ENCODE measurements at regions not wholly inside any gene's neighbourhood (a gene's known extent, or its start where the extent isn't known, plus 50 kb on each side); places are given as distances from the start of the nearest gene placed in this dataset.

DNA sequence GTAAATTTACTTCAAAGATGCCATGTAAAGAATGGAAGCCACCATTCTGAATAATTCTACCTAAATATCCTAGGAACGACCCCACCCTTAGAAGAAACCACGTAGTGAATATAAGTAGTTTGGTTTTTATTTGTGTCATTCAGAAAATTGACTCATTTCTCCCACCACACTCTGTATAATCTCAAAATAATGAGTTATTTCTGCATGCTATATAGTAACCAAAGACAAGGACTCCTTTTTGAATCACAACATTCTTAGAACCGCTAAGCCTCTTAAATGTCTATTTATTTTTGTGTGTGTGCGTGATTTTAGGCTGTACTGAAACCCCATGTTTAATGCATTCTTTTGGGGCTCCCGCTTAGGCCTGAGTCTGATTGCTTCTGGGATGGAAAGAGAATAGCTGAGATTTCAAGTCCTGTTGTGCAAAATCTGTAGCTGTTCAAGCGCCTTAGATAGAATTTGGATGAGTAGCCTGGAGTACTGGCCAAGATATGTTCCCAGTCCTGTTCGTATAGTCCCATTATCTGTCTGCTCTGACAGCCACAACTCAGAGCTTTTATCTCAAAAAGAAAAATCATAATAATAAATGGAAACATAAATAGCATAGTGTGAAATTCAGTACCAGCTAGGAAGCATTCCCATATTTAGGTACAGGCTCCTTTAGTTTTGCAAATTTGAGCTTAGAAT, 532.4 kb upstream of the NBEA start:
- Histone ChIP-seq H3K4me1 (ENCODE audit: control insufficient read depth, insufficient read depth, low read length) (no peaks in the 10 kb centered on the region), H3K36me3 (ENCODE audit: control insufficient read depth, insufficient read depth, low read length) (no peaks in the 10 kb centered on the region), H3K27me3 (ENCODE audit: control insufficient read depth, insufficient read depth, low read length, poor library complexity, severe bottlenecking) (no peaks in the 10 kb centered on the region), H3K9me3 (ENCODE audit: control insufficient read depth, low read length) (no peaks in the 10 kb centered on the region), H3K27ac (ENCODE audit: insufficient read depth, low read depth, low read length, poor library complexity, severe bottlenecking) (no peak overlapping the region), H3K4me3 (ENCODE audit: insufficient read depth, low read depth, low read length) (no peak overlapping the region)
- 75 to 79% methylated on average over 5 of the region's 7 CpGs for WGBS, 2 experiments

DNA sequence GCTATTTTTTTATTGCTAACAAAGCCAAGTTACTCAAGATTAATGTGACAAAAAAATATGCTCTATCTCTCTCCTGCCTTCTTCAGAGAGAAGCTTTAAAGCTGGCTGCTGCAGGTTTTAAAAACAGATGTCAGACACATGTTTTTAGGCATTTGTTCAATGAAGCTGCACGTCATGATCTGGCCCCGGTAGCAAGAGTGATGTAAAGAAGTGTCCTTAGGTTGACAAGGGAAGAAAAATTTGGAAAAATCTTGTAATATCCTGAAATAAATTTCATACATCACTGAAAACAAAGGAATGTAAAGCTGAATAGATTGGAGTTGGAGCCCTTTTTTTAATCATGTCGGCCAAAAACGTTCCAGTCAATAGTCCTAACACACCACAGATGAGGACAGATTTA, 531.4 kb upstream of the NBEA start:
- Histone ChIP-seq H3K27me3 (ENCODE audit: control insufficient read depth, insufficient read depth, low read length, poor library complexity, severe bottlenecking) (no peaks in the 10 kb centered on the region), H3K4me1 (ENCODE audit: control insufficient read depth, insufficient read depth, low read length) (no peaks in the 10 kb centered on the region), H3K9me3 (ENCODE audit: control insufficient read depth, low read length) (no peaks in the 10 kb centered on the region), H3K27ac (ENCODE audit: insufficient read depth, low read depth, low read length, poor library complexity, severe bottlenecking) (no peak overlapping the region), H3K36me3 (ENCODE audit: control insufficient read depth, insufficient read depth, low read length) (no peaks in the 10 kb centered on the region), H3K4me3 (ENCODE audit: insufficient read depth, low read depth, low read length) (no peak overlapping the region)
- 94 to 96% methylated on average over 4 of the region's 4 CpGs for WGBS, 2 experiments

DNA sequence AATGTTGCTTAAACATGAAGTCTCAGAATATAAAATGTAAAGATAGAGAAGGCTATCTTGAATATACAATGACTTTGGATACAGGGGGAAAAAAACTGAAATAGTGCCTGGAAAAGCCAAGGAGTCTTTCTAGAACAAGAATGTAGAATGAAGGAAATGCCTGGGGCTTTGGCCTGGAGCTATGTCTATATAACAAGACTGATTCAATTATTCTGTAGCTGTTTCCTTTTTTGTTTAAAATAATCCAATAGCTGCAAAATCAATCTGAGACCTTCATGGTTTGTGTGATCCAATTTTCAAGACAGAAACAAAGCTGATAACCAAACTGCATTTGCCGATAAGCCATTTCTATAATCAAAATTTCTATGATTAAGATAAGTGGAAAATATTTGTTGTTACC, 530.9 kb upstream of the NBEA start:
- no peaks in the 10 kb centered on the region for H3K27me3 ChIP-seq (ENCODE audit: control insufficient read depth, insufficient read depth, low read length, poor library complexity, severe bottlenecking)
- no peaks in the 10 kb centered on the region for H3K36me3 ChIP-seq (ENCODE audit: control insufficient read depth, insufficient read depth, low read length)
- H3K27ac ChIP-seq (ENCODE audit: insufficient read depth, low read depth, low read length, poor library complexity, severe bottlenecking) = no peak overlapping the region
- H3K9me3 ChIP-seq (ENCODE audit: control insufficient read depth, low read length) = no peaks in the 10 kb centered on the region
- H3K4me3 ChIP-seq (ENCODE audit: insufficient read depth, low read depth, low read length) = no peak overlapping the region
- WGBS, 2 experiments = 100% methylated on average over 1 of the region's 1 CpG; no CpG with 5 or more reads in 1 of the 2 experiments
- H3K4me1 ChIP-seq (ENCODE audit: control insufficient read depth, insufficient read depth, low read length) = no peaks in the 10 kb centered on the region

DNA sequence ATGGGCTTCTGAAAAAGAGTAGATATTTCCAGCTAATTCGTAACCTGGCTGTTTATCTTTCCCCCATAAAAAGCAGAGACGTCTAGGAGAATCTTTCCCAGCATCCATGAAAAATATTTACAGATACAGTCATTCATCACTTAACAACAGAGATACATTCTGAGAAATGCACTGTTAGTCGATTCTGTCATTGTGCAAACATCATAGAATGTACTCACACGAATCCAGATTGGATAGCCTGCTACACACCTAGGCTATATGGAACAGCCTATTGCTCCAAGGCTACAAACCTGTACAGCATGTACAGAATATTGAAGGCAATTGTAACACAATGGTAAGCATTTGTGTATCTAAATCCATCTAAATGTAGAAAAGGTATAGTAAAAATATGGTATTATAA, 530.2 kb upstream of the NBEA start:
- no peaks in the 10 kb centered on the region for H3K9me3 ChIP-seq (ENCODE audit: control insufficient read depth, low read length)
- H3K4me3 ChIP-seq (ENCODE audit: insufficient read depth, low read depth, low read length) = no peak overlapping the region
- H3K27me3 ChIP-seq (ENCODE audit: control insufficient read depth, insufficient read depth, low read length, poor library complexity, severe bottlenecking) = no peaks in the 10 kb centered on the region
- no peaks in the 10 kb centered on the region for H3K36me3 ChIP-seq (ENCODE audit: control insufficient read depth, insufficient read depth, low read length)
- H3K27ac ChIP-seq (ENCODE audit: insufficient read depth, low read depth, low read length, poor library complexity, severe bottlenecking) = no peak overlapping the region
- 96% methylated on average over 4 of the region's 4 CpGs for WGBS, 2 experiments
- no peaks in the 10 kb centered on the region for H3K4me1 ChIP-seq (ENCODE audit: control insufficient read depth, insufficient read depth, low read length)

DNA sequence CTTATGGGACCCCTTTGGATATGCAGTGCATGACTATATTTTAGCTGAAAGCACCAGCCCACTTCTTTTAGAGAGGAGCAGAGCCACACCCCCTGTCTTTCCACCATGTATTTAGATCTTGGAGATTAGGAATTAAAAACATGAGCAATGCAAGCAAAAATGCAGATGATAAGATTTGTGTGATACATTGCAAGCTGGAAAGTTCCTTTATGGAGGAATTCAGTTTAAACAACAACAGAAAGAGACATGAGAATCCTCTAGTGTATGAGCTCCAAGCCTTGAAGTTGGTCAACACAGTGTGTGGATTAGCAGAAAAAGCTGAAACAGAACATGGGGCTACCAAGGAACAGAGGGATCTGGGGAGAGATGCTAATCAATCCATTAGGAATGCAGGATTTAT, 529.8 kb upstream of the NBEA start:
- H3K27ac ChIP-seq (ENCODE audit: insufficient read depth, low read depth, low read length, poor library complexity, severe bottlenecking) = no peak overlapping the region

DNA sequence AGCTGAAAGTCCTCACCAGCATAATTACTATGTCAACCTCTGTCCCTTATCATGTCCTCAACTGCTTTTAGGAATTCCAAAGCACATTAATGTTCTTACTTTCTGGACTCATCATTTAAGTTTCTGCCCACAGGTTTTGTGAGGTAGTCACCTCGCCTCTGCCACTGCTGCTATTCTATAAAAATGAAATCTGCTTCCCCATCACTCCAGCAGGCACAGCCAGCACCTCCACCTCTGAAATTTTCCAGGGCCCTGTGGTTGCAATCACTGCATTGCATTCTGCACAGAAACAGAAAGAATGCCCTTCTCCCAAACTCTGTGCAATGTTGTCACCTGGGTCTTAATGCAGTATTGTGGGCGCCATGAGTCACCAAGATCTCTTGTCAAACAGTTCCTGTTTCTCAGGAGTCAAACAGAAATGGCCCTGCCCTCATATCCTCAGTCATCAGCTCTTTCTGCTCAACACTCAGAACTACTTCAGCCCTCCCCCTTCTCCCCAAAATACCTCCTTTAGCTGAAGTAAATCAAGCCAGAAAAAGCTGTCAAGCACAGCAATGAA, 529.2 kb upstream of the NBEA start:
- WGBS, 2 experiments = 93 to 97% methylated on average over 2 of the region's 2 CpGs
- H3K9me3 ChIP-seq (ENCODE audit: control insufficient read depth, low read length) = no peaks in the 10 kb centered on the region
- no peaks in the 10 kb centered on the region for H3K27me3 ChIP-seq (ENCODE audit: control insufficient read depth, insufficient read depth, low read length, poor library complexity, severe bottlenecking)
- no peaks in the 10 kb centered on the region for H3K36me3 ChIP-seq (ENCODE audit: control insufficient read depth, insufficient read depth, low read length)
- no peak overlapping the region for H3K27ac ChIP-seq (ENCODE audit: insufficient read depth, low read depth, low read length, poor library complexity, severe bottlenecking)
- H3K4me1 ChIP-seq (ENCODE audit: control insufficient read depth, insufficient read depth, low read length) = no peaks in the 10 kb centered on the region
- no peak overlapping the region for H3K4me3 ChIP-seq (ENCODE audit: insufficient read depth, low read depth, low read length)

More for the DNA sequence above, 529.8 kb upstream of the NBEA start:
- Histone ChIP-seq H3K9me3 (ENCODE audit: control insufficient read depth, low read length) (no peaks in the 10 kb centered on the region), H3K4me1 (ENCODE audit: control insufficient read depth, insufficient read depth, low read length) (no peaks in the 10 kb centered on the region), H3K4me3 (ENCODE audit: insufficient read depth, low read depth, low read length) (no peak overlapping the region), H3K27me3 (ENCODE audit: control insufficient read depth, insufficient read depth, low read length, poor library complexity, severe bottlenecking) (no peaks in the 10 kb centered on the region), H3K36me3 (ENCODE audit: control insufficient read depth, insufficient read depth, low read length) (no peaks in the 10 kb centered on the region)

DNA sequence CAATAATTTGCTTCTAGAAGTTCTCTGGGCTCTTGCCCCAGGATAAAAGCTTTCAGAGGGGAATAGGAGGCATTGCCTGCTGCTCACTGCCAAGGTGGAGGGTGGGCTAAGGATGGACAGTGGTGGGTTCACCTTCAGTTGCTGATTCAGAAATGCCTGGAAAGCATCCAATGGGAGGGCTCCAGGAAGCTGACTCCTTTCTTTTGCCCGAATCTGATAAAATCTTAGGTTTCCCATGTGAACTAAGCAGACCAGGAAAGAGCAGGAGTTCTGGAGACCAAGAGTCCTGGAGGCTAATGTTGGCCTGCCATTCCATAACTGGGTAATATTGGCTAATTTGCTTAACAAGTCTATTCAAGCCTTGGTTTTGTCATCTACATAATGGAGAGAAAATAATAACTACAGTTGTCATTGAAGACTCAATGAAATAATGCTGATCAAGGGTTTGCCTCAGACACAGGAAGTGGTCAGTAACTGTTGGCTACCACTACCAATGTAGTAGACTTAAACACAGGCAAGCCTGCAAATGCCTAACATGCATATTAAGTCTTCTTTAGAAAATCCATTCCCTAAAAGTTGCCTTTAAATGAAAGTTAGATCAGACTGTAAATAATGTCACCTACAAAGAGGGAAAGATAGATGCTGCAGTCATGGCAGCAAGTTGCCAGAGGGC, 528.4 kb upstream of the NBEA start:
- no peaks in the 10 kb centered on the region for H3K27me3 ChIP-seq (ENCODE audit: control insufficient read depth, insufficient read depth, low read length, poor library complexity, severe bottlenecking)
- no peaks in the 10 kb centered on the region for H3K9me3 ChIP-seq (ENCODE audit: control insufficient read depth, low read length)
- no peak overlapping the region for H3K4me3 ChIP-seq (ENCODE audit: insufficient read depth, low read depth, low read length)
- no peaks in the 10 kb centered on the region for H3K4me1 ChIP-seq (ENCODE audit: control insufficient read depth, insufficient read depth, low read length)
- WGBS, 2 experiments = 90 to 95% methylated on average over 1 of the region's 1 CpG
- H3K36me3 ChIP-seq (ENCODE audit: control insufficient read depth, insufficient read depth, low read length) = no peaks in the 10 kb centered on the region
- H3K27ac ChIP-seq (ENCODE audit: insufficient read depth, low read depth, low read length, poor library complexity, severe bottlenecking) = no peak overlapping the region

DNA sequence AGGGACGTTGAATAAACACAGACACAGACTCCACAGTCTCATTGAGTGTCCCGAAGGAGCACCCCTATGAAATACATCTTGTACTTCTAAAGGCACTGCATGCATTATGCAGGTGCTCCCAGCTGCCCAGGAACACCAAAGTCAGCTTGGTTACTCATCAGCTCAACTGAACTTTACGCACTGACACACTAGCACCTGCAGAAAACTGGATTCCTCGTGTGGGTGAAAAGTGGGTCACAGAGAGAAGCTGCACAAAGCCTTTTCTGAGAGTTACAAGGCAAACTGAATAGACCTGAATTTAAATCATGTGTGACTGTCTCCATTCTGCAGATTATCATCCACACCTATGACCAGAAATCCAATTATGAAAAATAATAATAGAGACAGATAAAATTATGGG, 527.5 kb upstream of the NBEA start:
- Histone ChIP-seq H3K4me3 (ENCODE audit: insufficient read depth, low read depth, low read length) (no peak overlapping the region), H3K4me1 (ENCODE audit: control insufficient read depth, insufficient read depth, low read length) (no peaks in the 10 kb centered on the region), H3K27ac (ENCODE audit: insufficient read depth, low read depth, low read length, poor library complexity, severe bottlenecking) (no peak overlapping the region), H3K9me3 (ENCODE audit: control insufficient read depth, low read length) (no peaks in the 10 kb centered on the region), H3K27me3 (ENCODE audit: control insufficient read depth, insufficient read depth, low read length, poor library complexity, severe bottlenecking) (no peaks in the 10 kb centered on the region), H3K36me3 (ENCODE audit: control insufficient read depth, insufficient read depth, low read length) (no peaks in the 10 kb centered on the region)
- 96 to 98% methylated on average over 4 of the region's 4 CpGs for WGBS, 2 experiments

DNA sequence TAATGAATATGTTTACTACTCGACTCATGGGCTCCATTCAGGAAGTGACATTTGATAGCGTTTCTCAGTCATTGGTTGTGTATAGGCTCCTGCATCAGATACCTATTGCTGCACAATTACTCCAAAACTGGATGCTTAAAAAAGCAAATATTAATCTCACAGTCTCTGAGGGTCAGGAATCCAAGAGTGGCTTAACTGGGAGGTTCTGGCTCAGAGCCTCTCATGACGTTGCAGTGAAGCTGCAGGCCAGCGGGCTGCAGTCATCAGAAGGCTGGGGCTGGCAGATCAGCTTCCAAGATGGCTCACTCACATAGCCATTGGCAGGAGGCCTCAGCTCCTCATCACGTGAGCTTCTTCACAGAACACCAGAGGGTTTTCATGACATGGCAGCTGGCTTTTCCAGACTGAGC, 525.1 kb upstream of the NBEA start:
- no peaks in the 10 kb centered on the region for H3K27me3 ChIP-seq (ENCODE audit: control insufficient read depth, insufficient read depth, low read length, poor library complexity, severe bottlenecking)

DNA sequence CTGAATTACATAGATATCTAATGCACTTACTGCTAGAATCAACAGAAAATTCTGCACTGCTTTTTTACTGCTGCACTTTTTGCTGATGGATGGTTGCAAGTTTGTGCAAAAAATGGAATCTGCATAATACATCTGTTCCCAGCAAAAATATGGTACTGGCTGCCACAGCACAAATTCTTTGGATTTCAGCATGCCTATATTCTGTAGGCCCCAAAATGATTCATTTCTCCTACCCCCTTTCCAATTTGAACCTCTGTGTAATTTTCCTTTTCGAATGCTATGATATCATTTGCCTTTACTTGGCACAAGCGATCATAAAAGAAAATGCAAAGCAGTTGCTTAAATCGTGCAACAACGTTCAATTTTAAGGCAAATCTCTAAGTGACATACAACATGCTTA, 524.2 kb upstream of the NBEA start:
- H3K27me3 ChIP-seq (ENCODE audit: control insufficient read depth, insufficient read depth, low read length, poor library complexity, severe bottlenecking) = no peaks in the 10 kb centered on the region
- WGBS, 2 experiments = 97 to 100% methylated on average over 4 of the region's 4 CpGs
- no peaks in the 10 kb centered on the region for H3K36me3 ChIP-seq (ENCODE audit: control insufficient read depth, insufficient read depth, low read length)
- H3K4me3 ChIP-seq (ENCODE audit: insufficient read depth, low read depth, low read length) = no peak overlapping the region
- no peak overlapping the region for H3K27ac ChIP-seq (ENCODE audit: insufficient read depth, low read depth, low read length, poor library complexity, severe bottlenecking)
- H3K4me1 ChIP-seq (ENCODE audit: control insufficient read depth, insufficient read depth, low read length) = no peaks in the 10 kb centered on the region
- H3K9me3 ChIP-seq (ENCODE audit: control insufficient read depth, low read length) = no peaks in the 10 kb centered on the region

More for the DNA sequence above, 525.1 kb upstream of the NBEA start:
- no peaks in the 10 kb centered on the region for H3K9me3 ChIP-seq (ENCODE audit: control insufficient read depth, low read length)
- H3K27ac ChIP-seq (ENCODE audit: insufficient read depth, low read depth, low read length, poor library complexity, severe bottlenecking) = no peak overlapping the region
- no peaks in the 10 kb centered on the region for H3K36me3 ChIP-seq (ENCODE audit: control insufficient read depth, insufficient read depth, low read length)
- WGBS, 2 experiments = 80 to 90% methylated on average over 5 of the region's 5 CpGs
- no peak overlapping the region for H3K4me3 ChIP-seq (ENCODE audit: insufficient read depth, low read depth, low read length)
- H3K4me1 ChIP-seq (ENCODE audit: control insufficient read depth, insufficient read depth, low read length) = no peaks in the 10 kb centered on the region

All from ectodermal cell (in vitro differentiated cells).